Endothelial cell (in vitro differentiated cells): ENCODE measurements at regions not wholly inside any gene's neighbourhood (a gene's known extent, or its start where the extent isn't known, plus 50 kb on each side); places are given as distances from the start of the nearest gene placed in this dataset.

Experiments
- DNase-seq: peaks from one replicate; pipeline ENCODE4 v3.0.0; 2021; ENCODE audit warnings: low spot score
- H3K27ac Mint-ChIP-seq: one replicate; pipeline ENCODE4 v1.8.0; 2021; ENCODE audit warnings: mixed read lengths, inconsistent platforms; ENCODE audit not compliant: unreplicated experiment
- H3K27me3 Mint-ChIP-seq: one replicate; pipeline ENCODE4 v1.8.0; 2021; ENCODE audit warnings: mild to moderate bottlenecking, moderate library complexity, mixed read lengths, inconsistent platforms; ENCODE audit not compliant: unreplicated experiment
- H3K36me3 Mint-ChIP-seq: one replicate; pipeline ENCODE4 v1.8.0; 2021; ENCODE audit warnings: mild to moderate bottlenecking, low read depth, mixed read lengths, inconsistent platforms; ENCODE audit not compliant: unreplicated experiment
- H3K4me1 Mint-ChIP-seq: one replicate; pipeline ENCODE4 v1.8.0; 2021; ENCODE audit warnings: mild to moderate bottlenecking, mixed read lengths, inconsistent platforms; ENCODE audit not compliant: unreplicated experiment
- H3K4me3 Mint-ChIP-seq: one replicate; pipeline ENCODE4 v1.8.0; 2021; ENCODE audit warnings: mild to moderate bottlenecking, mixed read lengths, inconsistent platforms; ENCODE audit not compliant: unreplicated experiment
- H3K9me3 Mint-ChIP-seq: one replicate; pipeline ENCODE4 v1.8.0; 2021; ENCODE audit warnings: mixed read lengths, inconsistent platforms; ENCODE audit not compliant: unreplicated experiment
- CTCF ChIP-seq: fragments of 200-600 bp; sonication (generic); IDR thresholded peaks from one replicate; pipeline ENCODE4 v1.5.0; 2021; ENCODE audit warnings: antibody characterized with exemption; ENCODE audit not compliant: unreplicated experiment

GRCh38 chr5:179488491-179488890 lies 61.9 kb upstream of the RUFY1 start:
- H3K27me3 Mint-ChIP-seq = peaks cover 3% of the 10 kb centered on the region
- H3K36me3 Mint-ChIP-seq = no peaks in the 10 kb centered on the region
- no peak overlapping the region for H3K27ac Mint-ChIP-seq
- no peak for DNase-seq
- no peak for TF ChIP-seq CTCF
- H3K4me3 Mint-ChIP-seq = no peak overlapping the region
- no peaks in the 10 kb centered on the region for H3K9me3 Mint-ChIP-seq
- H3K4me1 Mint-ChIP-seq = no peaks in the 10 kb centered on the region

- no peaks in the 10 kb centered on the region for H3K9me3 Mint-ChIP-seq
- no peak for DNase-seq
- no peak overlapping the region for H3K27ac Mint-ChIP-seq
- H3K36me3 Mint-ChIP-seq = no peaks in the 10 kb centered on the region
- no peaks in the 10 kb centered on the region for H3K4me1 Mint-ChIP-seq
- H3K4me3 Mint-ChIP-seq = no peak overlapping the region
- H3K27me3 Mint-ChIP-seq = peaks cover 5% of the 10 kb centered on the region
- TF ChIP-seq CTCF = no peak
These were observed 63.2 kb upstream of the RUFY1 start for GRCh38 chr5:179487145-179487544.

GRCh38 chr5:179486596-179487051 lies 63.7 kb upstream of the RUFY1 start:
- Mint-ChIP-seq H3K27me3 (peaks cover 5% of the 10 kb centered on the region), H3K4me1 (no peaks in the 10 kb centered on the region), H3K36me3 (no peaks in the 10 kb centered on the region), H3K4me3 (no peak overlapping the region), H3K27ac (no peak overlapping the region), H3K9me3 (no peaks in the 10 kb centered on the region)
- TF ChIP-seq CTCF = no peak
- DNase-seq = no peak

GRCh38 chr5:179485845-179486575 lies 64.3 kb upstream of the RUFY1 start:
- Mint-ChIP-seq H3K36me3 (no peaks in the 10 kb centered on the region), H3K27me3 (peaks cover 5% of the 10 kb centered on the region), H3K9me3 (no peaks in the 10 kb centered on the region), H3K4me1 (no peaks in the 10 kb centered on the region), H3K4me3 (no peak overlapping the region), H3K27ac (no peak overlapping the region)
- TF ChIP-seq CTCF = no peak
- DNase-seq = no peak

GRCh38 chr5:179484761-179485160 lies 65.6 kb upstream of the RUFY1 start:
- DNase-seq = no peak
- Mint-ChIP-seq H3K27ac (no peak overlapping the region), H3K4me1 (no peaks in the 10 kb centered on the region), H3K27me3 (peaks cover 6% of the 10 kb centered on the region), H3K9me3 (no peaks in the 10 kb centered on the region), H3K4me3 (no peak overlapping the region), H3K36me3 (no peaks in the 10 kb centered on the region)
- no peak for TF ChIP-seq CTCF
